Lung microvascular endothelial cell (primary cell): ENCODE measurements at regions not wholly inside any gene's neighbourhood (a gene's known extent, or its start where the extent isn't known, plus 50 kb on each side); places are given as distances from the start of the nearest gene placed in this dataset.

Source experiments
- DNase-seq, 2 donors: peaks; one replicate each; pipeline versions ENCODE4 v3.0.0 to v3.0.0-alpha.2; 2010; ENCODE audit warnings: low read depth in 2 of 2

- no peak for DNase-seq
Observed at GRCh38 chr3:159605101-159605500, 383.5 kb upstream of the IL12A start.

GRCh38 chr3:159605776-159606175 is 382.9 kb upstream of the IL12A start:
- DNase-seq, result no peak

- no peak for DNase-seq
Observed at GRCh38 chr3:159607856-159608255, 380.8 kb upstream of the IL12A start.

DNA sequence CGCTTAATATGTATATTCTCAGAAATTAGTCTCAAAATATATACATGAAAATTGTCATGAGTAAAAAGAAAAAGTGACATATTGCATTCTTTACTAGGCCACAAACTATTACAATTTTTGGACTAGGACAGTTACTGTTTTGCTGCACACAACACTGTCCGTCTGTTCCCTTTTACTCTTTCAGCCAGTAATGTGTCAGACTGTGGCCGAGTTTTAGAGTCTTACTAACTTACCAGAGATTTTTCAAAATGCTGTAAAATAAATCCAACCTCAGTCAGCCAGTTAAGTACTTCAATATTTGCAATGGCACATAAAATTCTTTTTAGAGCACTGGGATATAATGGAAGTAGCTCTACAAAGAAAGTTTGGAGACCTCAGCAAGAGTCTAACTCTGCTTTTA is 380.3 kb upstream of the IL12A start:
- no peak for DNase-seq

- DNase-seq, result peak in 1 of 2 donors; percentile 8
Observed at GRCh38 chr3:159609625-159610024, 379.0 kb upstream of the IL12A start.

GRCh38 chr3:159616234-159616825 is 372.3 kb upstream of the IL12A start:
- DNase-seq, result peak; percentile 69 to 71

GRCh38 chr3:159619341-159619885 is 369.2 kb upstream of the IL12A start:
- peak in 1 of 2 donors; percentile 6 for DNase-seq

- DNase-seq, result no peak
Observed at GRCh38 chr3:159620281-159620680, 368.4 kb upstream of the IL12A start.

- DNase-seq, result peak; percentile 35 to 74
Observed at GRCh38 chr3:159620873-159621272, 367.8 kb upstream of the IL12A start.

GRCh38 chr3:159624616-159625015 is 364.0 kb upstream of the IL12A start:
- DNase-seq, result no peak

GRCh38 chr3:159625594-159625993 is 363.0 kb upstream of the IL12A start:
- DNase-seq, result no peak

DNA sequence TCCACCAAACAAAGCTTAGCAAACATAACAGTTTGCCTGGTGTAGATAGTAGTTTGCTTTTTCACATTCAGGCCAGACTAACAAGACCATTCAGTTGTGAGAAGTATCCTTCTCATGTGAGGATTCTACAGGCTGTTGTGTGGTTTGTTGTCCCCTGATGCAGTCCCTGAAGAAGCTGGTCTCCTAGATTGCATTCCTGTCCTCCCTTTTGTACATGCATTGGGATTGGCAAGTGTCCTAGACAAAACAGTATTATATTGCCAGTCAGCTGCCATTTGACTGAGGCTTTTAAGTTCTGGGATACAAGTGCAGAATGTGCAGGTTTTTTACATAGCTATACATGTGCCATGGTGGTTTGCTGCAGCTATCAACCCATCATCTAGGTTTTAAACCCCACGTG is 362.0 kb upstream of the IL12A start:
- DNase-seq, result no peak

DNA sequence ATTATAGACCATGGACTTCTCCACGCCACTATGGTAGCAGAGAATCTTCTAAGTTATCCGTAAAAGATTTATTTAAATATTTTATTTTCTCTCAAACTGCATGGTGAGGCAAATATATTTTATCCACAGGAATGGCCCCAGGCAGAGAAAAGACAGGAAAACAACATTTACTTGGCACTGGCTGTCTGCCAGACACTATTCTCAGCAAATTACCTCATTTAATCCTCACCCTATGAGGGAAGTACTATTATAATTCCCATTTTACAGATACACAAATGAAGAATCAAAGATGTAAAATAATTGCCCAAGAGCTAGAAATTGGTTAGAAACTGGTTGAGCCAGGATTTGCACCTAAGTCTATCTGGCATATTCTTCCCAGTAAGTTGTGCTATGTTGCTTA is 361.4 kb upstream of the IL12A start:
- DNase-seq, result peak; percentile 14 to 24

DNA sequence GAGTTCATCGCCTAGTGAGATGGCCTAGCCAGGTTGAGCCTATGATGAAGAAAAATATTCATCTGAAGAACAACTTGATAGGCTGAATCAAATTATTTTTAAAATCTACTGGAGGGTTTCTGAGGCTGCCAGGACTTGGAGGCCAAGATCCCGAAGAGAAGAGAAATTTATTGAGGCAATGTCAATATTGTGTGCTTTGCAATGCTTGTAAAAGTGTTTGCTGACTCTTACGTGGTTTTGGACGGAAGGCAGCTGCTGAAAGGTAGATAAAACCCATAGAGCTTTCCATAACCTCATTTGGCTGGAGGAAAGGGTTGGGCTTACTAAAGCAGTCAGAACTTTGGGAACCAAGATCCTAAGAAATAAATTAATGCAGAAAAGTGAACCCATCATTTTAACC is 361.0 kb upstream of the IL12A start:
- no peak for DNase-seq

DNA sequence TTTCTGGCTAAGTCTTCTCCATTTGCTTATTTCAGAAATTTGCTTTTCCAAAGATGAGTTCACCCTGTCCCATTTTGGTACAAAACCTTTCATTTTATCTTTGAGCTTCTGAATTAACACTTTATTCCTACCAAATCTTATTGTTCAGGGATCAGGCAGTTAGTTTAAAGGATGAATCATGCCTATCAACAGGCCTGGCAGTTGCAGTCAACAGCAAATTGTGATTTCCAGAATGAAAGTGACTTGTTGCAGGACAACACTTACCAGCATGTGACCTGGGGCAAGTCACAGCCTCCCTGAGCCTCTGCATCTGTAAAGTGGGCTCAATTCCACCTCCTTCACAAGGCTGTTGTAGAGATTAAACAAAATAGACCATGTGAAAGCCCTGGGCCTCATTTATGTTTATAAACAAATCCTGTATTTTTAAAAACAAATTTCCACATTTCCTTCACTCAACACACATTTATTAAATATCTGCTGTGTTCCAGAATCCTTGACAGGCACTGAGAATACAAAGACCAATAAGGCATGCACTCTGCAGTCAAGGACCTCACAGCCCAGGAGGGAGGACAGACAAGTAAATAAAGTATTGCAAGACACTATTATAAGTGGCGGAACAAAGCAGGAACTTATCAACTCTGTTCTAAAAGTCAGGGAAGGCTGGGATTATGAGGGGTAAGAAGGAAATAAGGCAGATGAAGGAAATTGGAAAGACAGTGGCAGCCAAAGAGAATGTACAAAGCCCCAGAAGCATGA is 359.1 kb upstream of the IL12A start:
- DNase-seq, result no peak

GRCh38 chr3:159631226-159631625 is 357.4 kb upstream of the IL12A start:
- DNase-seq, result no peak

DNA sequence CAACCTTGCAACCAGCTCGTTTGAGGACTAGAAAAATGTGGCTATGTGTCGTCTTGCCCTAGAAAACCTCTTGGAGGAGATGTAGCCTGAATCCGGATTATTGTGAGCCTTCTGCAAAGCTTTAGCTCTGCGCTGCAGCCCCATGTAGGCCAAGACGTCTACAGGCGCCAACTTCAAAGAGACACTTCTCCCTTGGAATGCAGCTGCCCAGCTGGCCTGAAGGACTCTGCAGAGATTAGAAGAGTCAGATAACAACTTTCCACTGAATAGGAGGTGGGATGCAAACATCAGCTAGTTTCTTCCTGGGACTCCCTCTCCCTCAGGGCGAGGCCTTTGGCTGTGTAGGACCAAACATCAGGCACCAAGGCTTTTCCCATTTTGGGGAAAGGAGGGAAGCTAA is 356.5 kb upstream of the IL12A start:
- DNase-seq, result no peak

GRCh38 chr3:159632851-159633250 is 355.8 kb upstream of the IL12A start:
- DNase-seq, result no peak

DNA sequence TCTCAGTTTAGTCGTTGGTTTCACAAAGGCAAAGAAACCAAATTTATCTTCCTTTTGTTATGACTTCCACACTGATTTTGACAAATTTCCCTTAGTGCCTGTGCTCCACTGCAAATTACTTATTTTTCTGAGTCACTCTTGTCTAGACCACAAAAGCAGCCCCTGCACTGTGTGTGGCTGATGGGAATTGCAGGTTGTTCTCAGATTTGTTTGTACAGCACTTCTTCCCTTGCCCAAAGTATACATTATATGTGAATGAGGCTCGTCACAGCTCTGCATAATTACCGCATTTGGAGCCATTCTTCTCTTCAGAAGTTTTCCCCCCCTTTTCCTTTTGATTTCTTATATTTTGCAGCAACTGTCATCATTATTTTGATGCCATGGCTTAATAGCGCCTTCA is 354.2 kb upstream of the IL12A start:
- no peak for DNase-seq

DNA sequence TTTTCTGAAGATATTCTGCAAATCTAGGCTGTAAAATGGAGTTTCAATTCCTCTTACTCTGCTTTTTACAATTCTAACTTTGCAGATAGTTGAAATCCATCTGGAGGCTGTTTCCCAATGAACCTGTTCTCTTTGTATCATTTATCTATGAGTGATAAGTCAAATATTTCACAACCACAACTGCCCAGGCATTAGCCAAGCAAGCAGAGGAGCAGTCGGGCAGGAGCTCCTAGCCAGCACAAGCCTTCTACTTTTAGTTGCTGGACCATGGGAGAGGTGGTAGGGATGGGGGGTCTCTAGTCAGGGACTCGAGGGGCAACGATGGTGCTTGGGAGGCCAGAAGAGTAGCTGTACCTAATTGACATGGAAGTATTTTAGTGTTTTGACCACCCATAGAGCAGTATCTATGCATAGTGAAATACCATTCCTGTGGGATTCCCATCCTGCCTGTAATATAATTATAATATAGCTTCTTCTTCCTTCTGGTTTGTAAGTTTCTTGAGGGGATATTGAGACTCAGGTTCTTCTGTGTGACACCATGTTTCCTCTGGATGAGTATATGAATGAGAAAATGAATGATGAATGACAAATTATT is 353.5 kb upstream of the IL12A start:
- no peak for DNase-seq

- DNase-seq, result no peak
Observed at GRCh38 chr3:159637883-159638542, 350.6 kb upstream of the IL12A start.

DNA sequence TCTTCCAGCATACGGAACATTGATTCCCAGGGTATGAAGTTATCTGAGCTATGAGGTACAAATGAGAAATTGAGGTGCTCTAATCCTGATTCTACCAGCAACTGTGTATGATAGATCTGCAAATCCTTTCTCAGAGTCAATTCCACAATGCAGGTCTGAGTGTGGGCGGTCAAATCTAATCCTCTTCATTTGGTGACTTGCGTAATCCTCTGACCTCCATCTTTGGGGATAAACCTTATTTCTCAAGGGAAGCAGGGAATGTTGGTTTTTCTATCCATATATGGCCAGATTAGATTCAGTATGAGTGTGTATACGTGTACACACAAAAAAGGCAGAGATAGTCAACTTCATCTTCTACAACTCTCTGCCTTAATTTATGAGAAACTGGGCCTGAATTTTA is 348.4 kb upstream of the IL12A start:
- no peak for DNase-seq
